Ectodermal cell (in vitro differentiated cells): ENCODE measurements at regions not wholly inside any gene's neighbourhood (a gene's known extent, or its start where the extent isn't known, plus 50 kb on each side); places are given as distances from the start of the nearest gene placed in this dataset.

ENCODE experiments used
- H3K27ac ChIP-seq: 2 replicates; pipeline ENCODE4 v1.7.0; 2013; ENCODE audit warnings: mild to moderate bottlenecking, low read depth, low read length; ENCODE audit not compliant: insufficient read depth, poor library complexity, severe bottlenecking
- H3K27me3 ChIP-seq: 2 replicates; pipeline ENCODE4 v1.7.0; 2013; ENCODE audit warnings: mild to moderate bottlenecking, low read length; ENCODE audit not compliant: insufficient read depth, control insufficient read depth, poor library complexity, severe bottlenecking
- H3K36me3 ChIP-seq: one replicate; pipeline ENCODE4 v1.7.0; 2013; ENCODE audit warnings: low read length; ENCODE audit not compliant: control insufficient read depth, insufficient read depth
- H3K4me1 ChIP-seq: one replicate; pipeline ENCODE4 v1.7.0; 2013; ENCODE audit warnings: low read length; ENCODE audit not compliant: control insufficient read depth, insufficient read depth
- H3K4me3 ChIP-seq: 2 replicates; pipeline ENCODE4 v1.7.0; 2013; ENCODE audit warnings: low read depth, low read length, control low read depth; ENCODE audit not compliant: insufficient read depth
- H3K9me3 ChIP-seq: 2 replicates; pipeline ENCODE4 v1.7.0; 2013; ENCODE audit warnings: mild to moderate bottlenecking, low read length, moderate library complexity; ENCODE audit not compliant: control insufficient read depth
- WGBS, 2 experiments: methylation state at CpG; one replicate each; pipeline ENCODE4 v1.1.7; 2013; ENCODE audit warnings: missing lambda C conversion rate in 2 of 2; 5-methylcytosine and 5-hydroxymethylcytosine counted together

DNA sequence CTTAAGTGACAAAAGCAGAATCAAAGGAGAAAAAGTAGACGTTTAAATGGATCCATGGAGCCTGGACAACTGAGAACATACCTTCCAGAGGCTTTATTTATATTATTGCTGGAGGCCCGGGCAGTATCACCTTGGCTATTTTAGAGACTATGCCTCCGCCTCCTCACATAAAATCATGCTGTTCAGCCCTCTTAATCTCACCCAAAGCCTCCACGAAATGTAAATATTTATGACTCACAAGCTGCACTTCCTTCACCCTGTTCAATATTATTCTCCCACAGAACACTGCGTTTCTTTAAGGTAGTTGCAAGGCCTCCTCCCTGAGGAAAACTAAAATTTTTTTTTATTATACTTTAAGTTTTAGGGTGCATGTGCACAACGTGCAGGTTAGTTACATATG is 478.6 kb upstream of the ACVR2A start:
- Histone ChIP-seq H3K27ac (no peak overlapping the region), H3K4me1 (no peaks in the 10 kb centered on the region), H3K36me3 (no peaks in the 10 kb centered on the region), H3K9me3 (no peaks in the 10 kb centered on the region), H3K4me3 (no peak overlapping the region), H3K27me3 (no peaks in the 10 kb centered on the region)
- 93 to 97% methylated on average over 5 of the region's 6 CpGs for WGBS, 2 experiments

- H3K9me3 ChIP-seq, result no peaks in the 10 kb centered on the region
- no peaks in the 10 kb centered on the region for H3K4me1 ChIP-seq
- no peaks in the 10 kb centered on the region for H3K36me3 ChIP-seq
- no peak overlapping the region for H3K27ac ChIP-seq
- no peaks in the 10 kb centered on the region for H3K27me3 ChIP-seq
- no peak overlapping the region for H3K4me3 ChIP-seq
- 68 to 81% methylated on average over 4 of the region's 4 CpGs for WGBS, 2 experiments
These were observed 479.2 kb upstream of the ACVR2A start for GRCh38 chr2:147365622-147366021.

DNA sequence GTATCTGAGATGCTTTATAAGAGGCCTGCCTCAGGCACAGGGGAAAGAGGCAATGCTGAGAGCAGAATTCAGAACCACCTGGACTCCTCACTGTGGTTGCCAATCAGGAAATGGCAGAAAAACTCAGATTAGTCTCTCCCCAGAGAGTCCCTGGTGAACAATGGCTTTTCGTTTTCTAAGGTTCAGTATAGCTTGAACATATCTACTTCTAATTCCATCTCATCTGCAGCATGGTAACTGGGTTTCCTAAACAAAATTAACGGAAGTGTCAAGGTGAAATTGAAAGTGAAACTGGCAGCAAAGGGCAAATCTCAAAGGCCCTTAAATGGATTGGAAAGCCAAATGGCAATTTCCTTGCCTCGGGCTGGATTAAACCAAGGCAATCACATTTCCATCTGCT is 480.2 kb upstream of the ACVR2A start:
- no peak overlapping the region for H3K27ac ChIP-seq
- WGBS, 2 experiments, result 93% methylated on average over 3 of the region's 3 CpGs
- no peaks in the 10 kb centered on the region for H3K27me3 ChIP-seq
- no peaks in the 10 kb centered on the region for H3K36me3 ChIP-seq
- H3K4me3 ChIP-seq, result no peak overlapping the region
- H3K9me3 ChIP-seq, result no peaks in the 10 kb centered on the region
- no peaks in the 10 kb centered on the region for H3K4me1 ChIP-seq

- no peaks in the 10 kb centered on the region for H3K9me3 ChIP-seq
- no peak overlapping the region for H3K4me3 ChIP-seq
- H3K27me3 ChIP-seq, result no peaks in the 10 kb centered on the region
- 88 to 93% methylated on average over 4 of the region's 4 CpGs for WGBS, 2 experiments
- H3K27ac ChIP-seq, result no peak overlapping the region
- no peaks in the 10 kb centered on the region for H3K4me1 ChIP-seq
- no peaks in the 10 kb centered on the region for H3K36me3 ChIP-seq
These were observed 481.6 kb upstream of the ACVR2A start for GRCh38 chr2:147363181-147363580.

- 95 to 96% methylated on average over 1 of the region's 1 CpG for WGBS, 2 experiments
- no peak overlapping the region for H3K27ac ChIP-seq
- H3K27me3 ChIP-seq, result no peaks in the 10 kb centered on the region
- H3K9me3 ChIP-seq, result no peaks in the 10 kb centered on the region
- no peaks in the 10 kb centered on the region for H3K4me1 ChIP-seq
- no peak overlapping the region for H3K4me3 ChIP-seq
- H3K36me3 ChIP-seq, result no peaks in the 10 kb centered on the region
These were observed 486.5 kb upstream of the ACVR2A start for GRCh38 chr2:147358375-147358774.

DNA sequence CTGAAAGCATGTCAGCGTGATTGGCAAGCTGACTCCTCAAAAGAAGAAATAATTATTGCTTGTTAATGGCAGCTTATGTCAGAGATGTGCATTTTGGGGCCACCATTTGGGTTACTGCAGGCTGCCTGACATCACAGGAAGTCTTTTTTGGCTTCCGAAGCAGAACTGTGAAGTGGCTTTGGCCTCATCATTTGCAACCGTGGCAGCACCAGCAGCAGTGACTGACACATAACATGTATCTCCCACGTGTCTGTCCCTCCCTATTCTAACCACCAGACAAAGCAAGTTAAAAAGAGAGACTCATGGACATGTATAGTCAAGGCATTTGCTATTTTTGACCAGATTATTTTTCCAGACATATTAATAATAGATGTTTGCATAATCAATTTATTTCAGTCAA is 488.7 kb upstream of the ACVR2A start:
- no peaks in the 10 kb centered on the region for H3K4me1 ChIP-seq
- H3K27me3 ChIP-seq, result no peaks in the 10 kb centered on the region
- H3K9me3 ChIP-seq, result no peaks in the 10 kb centered on the region
- WGBS, 2 experiments, result 90 to 93% methylated on average over 4 of the region's 4 CpGs
- no peak overlapping the region for H3K27ac ChIP-seq
- H3K36me3 ChIP-seq, result no peaks in the 10 kb centered on the region
- H3K4me3 ChIP-seq, result no peak overlapping the region

- H3K4me3 ChIP-seq, result no peak overlapping the region
- no peak overlapping the region for H3K27ac ChIP-seq
- WGBS, 2 experiments, result 92 to 96% methylated on average over 4 of the region's 4 CpGs
- H3K4me1 ChIP-seq, result no peaks in the 10 kb centered on the region
- H3K9me3 ChIP-seq, result no peaks in the 10 kb centered on the region
- H3K36me3 ChIP-seq, result no peaks in the 10 kb centered on the region
- no peaks in the 10 kb centered on the region for H3K27me3 ChIP-seq
These were observed 489.1 kb upstream of the ACVR2A start for GRCh38 chr2:147355706-147356105.

DNA sequence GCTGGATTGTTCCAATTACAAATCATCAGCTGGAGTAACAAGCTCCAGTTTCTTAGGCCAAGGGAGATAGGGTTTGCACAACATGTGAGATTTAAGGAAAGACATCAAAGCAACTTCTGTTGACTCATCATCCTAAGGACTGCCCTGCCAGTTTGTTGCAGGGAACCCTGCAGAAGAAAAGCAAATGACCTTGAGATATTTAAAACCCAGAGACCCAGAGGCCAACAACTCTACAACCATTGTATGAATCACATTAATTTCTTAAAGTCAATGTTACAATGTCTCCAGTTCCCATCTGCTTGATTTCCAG is 491.8 kb upstream of the ACVR2A start:
- no peak overlapping the region for H3K27ac ChIP-seq
- no peaks in the 10 kb centered on the region for H3K27me3 ChIP-seq

DNA sequence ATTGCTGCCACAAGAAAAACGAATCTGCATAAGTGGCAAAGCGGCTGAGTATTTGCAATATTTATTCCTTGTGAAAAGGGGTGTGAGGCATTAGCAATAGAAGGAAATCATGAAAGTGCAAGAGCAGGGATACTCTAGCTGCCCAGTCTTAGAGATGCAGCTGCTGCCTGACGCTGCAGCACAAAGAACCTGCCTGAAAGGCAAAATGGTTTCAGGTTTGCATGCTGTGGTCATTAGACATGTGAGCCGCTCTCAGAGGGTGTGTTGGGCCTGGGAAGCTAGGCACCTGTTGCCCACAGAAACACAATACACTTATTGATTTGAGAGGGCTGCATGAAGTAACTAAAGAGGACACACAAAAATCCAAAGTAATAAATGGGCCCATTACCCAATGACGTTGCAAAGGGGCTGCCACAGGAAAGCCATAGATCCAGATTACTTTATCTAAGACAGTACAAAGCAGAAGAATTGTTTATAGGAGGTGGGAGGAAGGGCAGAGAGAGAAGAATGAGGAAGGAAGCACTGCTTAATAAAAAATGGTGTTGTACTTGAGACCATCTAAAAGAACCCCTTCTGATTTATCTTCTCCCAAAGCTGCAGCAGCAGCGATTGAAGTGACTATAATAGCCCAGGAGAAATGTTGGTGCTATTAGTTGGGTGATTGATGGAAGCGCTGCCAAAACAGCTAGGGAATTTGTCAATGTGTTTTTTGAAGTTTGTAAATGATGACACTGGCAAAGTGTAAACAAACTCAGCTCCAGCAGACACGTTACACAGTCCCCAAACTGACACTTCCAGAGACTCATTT is 492.4 kb upstream of the ACVR2A start:
- H3K27me3 ChIP-seq, result no peaks in the 10 kb centered on the region
- 86 to 91% methylated on average over 7 to 8 of the region's 8 CpGs for WGBS, 2 experiments
- no peak overlapping the region for H3K4me3 ChIP-seq
- no peaks in the 10 kb centered on the region for H3K4me1 ChIP-seq
- no peaks in the 10 kb centered on the region for H3K36me3 ChIP-seq
- H3K9me3 ChIP-seq, result no peaks in the 10 kb centered on the region
- H3K27ac ChIP-seq, result no peak overlapping the region

More for the DNA sequence above, 491.8 kb upstream of the ACVR2A start:
- no peaks in the 10 kb centered on the region for H3K9me3 ChIP-seq
- no peak overlapping the region for H3K4me3 ChIP-seq
- H3K36me3 ChIP-seq, result no peaks in the 10 kb centered on the region
- no peaks in the 10 kb centered on the region for H3K4me1 ChIP-seq

- no peaks in the 10 kb centered on the region for H3K4me1 ChIP-seq
- no peaks in the 10 kb centered on the region for H3K9me3 ChIP-seq
- no peak overlapping the region for H3K27ac ChIP-seq
- no peak overlapping the region for H3K4me3 ChIP-seq
- 85 to 88% methylated on average over 3 to 5 of the region's 5 CpGs for WGBS, 2 experiments
- H3K27me3 ChIP-seq, result no peaks in the 10 kb centered on the region
- no peaks in the 10 kb centered on the region for H3K36me3 ChIP-seq
These were observed 493.0 kb upstream of the ACVR2A start for GRCh38 chr2:147351784-147352183.
